ENCODE measurements at regions not wholly inside any gene's neighbourhood (a gene's known extent, or its start where the extent isn't known, plus 50 kb on each side); places are given as distances from the start of the nearest gene placed in this dataset.

DNA sequence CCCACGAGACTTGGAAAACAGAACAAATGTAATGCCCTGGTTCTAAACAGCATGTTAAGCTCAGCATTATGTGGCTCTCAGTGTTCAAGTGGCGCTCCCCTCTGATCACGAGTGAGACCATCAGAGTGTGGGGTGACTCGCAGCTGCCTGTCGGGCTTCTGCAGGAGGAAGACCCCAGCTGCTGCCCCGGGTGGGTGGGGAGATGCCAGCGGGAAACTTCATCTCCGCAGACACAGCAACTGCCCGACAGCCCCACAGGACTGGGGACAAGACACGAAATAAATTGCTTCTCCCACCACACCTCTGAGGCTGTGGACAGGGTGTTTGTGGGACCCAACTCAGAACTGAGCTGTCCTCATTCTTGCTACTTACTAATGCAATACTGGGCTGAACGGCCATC is 126.3 kb upstream of the KIF5B start:
- Histone ChIP-seq H4K8ac (ENCODE audit: low read depth in 2 of 2, low read length in 2 of 2) (no peak overlapping the region), H2BK15ac (ENCODE audit: low read depth, low read length) (no peak overlapping the region), H2AK5ac (ENCODE audit: low read depth, low read length) (no peak overlapping the region), H3K9me3 (ENCODE audit: control insufficient read depth, insufficient read depth, low read length) (no peaks in the 10 kb centered on the region), H3K56ac (ENCODE audit: extremely low read depth, insufficient read depth, low read length) (no peak overlapping the region), H4K91ac (ENCODE audit: insufficient read depth, low read depth, low read length) (no peak overlapping the region), H2AK9ac (replicated peaks; ENCODE audit: low read depth, low read length, poor library complexity) (no peak overlapping the region), H3K27ac (ENCODE audit: insufficient read depth, low read length) (no peak overlapping the region), H2BK5ac (ENCODE audit: low read depth, low read length, poor library complexity, severe bottlenecking) (no peak overlapping the region), H2AFZ (replicated peaks; ENCODE audit: low read length, poor library complexity) (no peak overlapping the region), H3K79me1 (ENCODE audit: low read depth in 1 of 2, low read length in 2 of 2) (no peaks in the 10 kb centered on the region), H3K9me1 (ENCODE audit: insufficient read depth, low read length) (no peaks in the 10 kb centered on the region), H3K4me2 (ENCODE audit: low read depth, low read length) (no peak overlapping the region), H3K4ac (ENCODE audit: low read depth, low read length) (no peak overlapping the region), H3K27me3 (ENCODE audit: control insufficient read depth, insufficient read depth, low read length) (peaks cover 7% of the 10 kb centered on the region), H4K5ac (ENCODE audit: low read depth, low read length) (no peak overlapping the region), H3K18ac (ENCODE audit: low read depth, low read length) (no peak overlapping the region), H3K23ac (ENCODE audit: low read depth, low read length) (no peak overlapping the region), H3K36me3 (ENCODE audit: control insufficient read depth, insufficient read depth, low read length) (no peaks in the 10 kb centered on the region), H3K4me3 (ENCODE audit: insufficient read depth, low read depth, low read length) (no peak overlapping the region), H4K20me1 (ENCODE audit: insufficient read depth, low read length) (no peaks in the 10 kb centered on the region), H2BK120ac (ENCODE audit: low read depth, low read length) (no peak overlapping the region), H3K14ac (replicated peaks; ENCODE audit: low read depth, low read length) (no peak overlapping the region), H3K9ac (ENCODE audit: low read depth, low read length) (no peak overlapping the region), H3K4me1 (ENCODE audit: control insufficient read depth, insufficient read depth, low read length) (no peaks in the 10 kb centered on the region), H2BK20ac (ENCODE audit: low read depth, low read length) (no peak overlapping the region)
- WGBS, 2 experiments (ENCODE audit: extremely low coverage in 2 of 2, insufficient read length in 1 of 2): 76% methylated on average over 3 of the region's 11 CpGs; no CpG with 5 or more reads in 1 of the 2 experiments
- dilution Hi-C loops (cut with HindIII; ENCODE audit: low sequenced_read_pairs, unreplicated experiment) (no loop called here), in situ Hi-C loops (cut with MboI; ENCODE audit: low sequenced_read_pairs) (no loop called here), intact Hi-C loops (cut with micrococcal nuclease) (no loop called here)
- ATAC-seq (ENCODE audit: low read depth): no peak
- POLR2A ChIA-PET (ENCODE audit: unreplicated experiment): no interaction called here
- no TSS peak for BruUV-seq (replicated peaks)
- CTCF ChIA-PET: no interaction called here
- DNase-seq: no peak
- TF ChIP-seq, protein P1, sequence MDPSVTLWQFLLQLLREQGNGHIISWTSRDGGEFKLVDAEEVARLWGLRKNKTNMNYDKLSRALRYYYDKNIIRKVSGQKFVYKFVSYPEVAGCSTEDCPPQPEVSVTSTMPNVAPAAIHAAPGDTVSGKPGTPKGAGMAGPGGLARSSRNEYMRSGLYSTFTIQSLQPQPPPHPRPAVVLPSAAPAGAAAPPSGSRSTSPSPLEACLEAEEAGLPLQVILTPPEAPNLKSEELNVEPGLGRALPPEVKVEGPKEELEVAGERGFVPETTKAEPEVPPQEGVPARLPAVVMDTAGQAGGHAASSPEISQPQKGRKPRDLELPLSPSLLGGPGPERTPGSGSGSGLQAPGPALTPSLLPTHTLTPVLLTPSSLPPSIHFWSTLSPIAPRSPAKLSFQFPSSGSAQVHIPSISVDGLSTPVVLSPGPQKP (IDR thresholded peaks at IDR 0.05; ENCODE audit: borderline replicate concordance, low read depth, low read length): no peak
- TF ChIP-seq MAZ (IDR thresholded peaks at IDR 0.05; ENCODE audit: borderline replicate concordance, low read depth, low read length) (no peak), MXI1 (IDR thresholded peaks at IDR 0.05; ENCODE audit: borderline replicate concordance, low read depth, low read length) (no peak), SMC3 (IDR thresholded peaks at IDR 0.05; ENCODE audit: low read depth, low read length) (no peak), POLR2A (IDR thresholded peaks at IDR 0.05; ENCODE audit: low read depth, low read length) (no peak), BHLHE40 (IDR thresholded peaks at IDR 0.05; ENCODE audit: low read depth, low read length) (no peak), CHD1 (IDR thresholded peaks at IDR 0.05; ENCODE audit: low read depth, low read length) (no peak), RFX5 (IDR thresholded peaks at IDR 0.05; ENCODE audit: low read depth, low read length) (no peak), RCOR1 (IDR thresholded peaks at IDR 0.05; ENCODE audit: insufficient replicate concordance, low read length) (no peak), RAD21 (IDR thresholded peaks at IDR 0.05; ENCODE audit: low read length) (no peak), NFE2L2 (IDR thresholded peaks at IDR 0.05; ENCODE audit: low read depth, low read length) (no peak), FOS (IDR thresholded peaks at IDR 0.05; ENCODE audit: low read depth, low read length) (no peak), CEBPB (IDR thresholded peaks at IDR 0.05; ENCODE audit: low read depth, low read length) (no peak), MAFK (IDR thresholded peaks at IDR 0.05; ENCODE audit: low read depth, low read length) (no peak)
- TF ChIP-seq, protein P2, sequence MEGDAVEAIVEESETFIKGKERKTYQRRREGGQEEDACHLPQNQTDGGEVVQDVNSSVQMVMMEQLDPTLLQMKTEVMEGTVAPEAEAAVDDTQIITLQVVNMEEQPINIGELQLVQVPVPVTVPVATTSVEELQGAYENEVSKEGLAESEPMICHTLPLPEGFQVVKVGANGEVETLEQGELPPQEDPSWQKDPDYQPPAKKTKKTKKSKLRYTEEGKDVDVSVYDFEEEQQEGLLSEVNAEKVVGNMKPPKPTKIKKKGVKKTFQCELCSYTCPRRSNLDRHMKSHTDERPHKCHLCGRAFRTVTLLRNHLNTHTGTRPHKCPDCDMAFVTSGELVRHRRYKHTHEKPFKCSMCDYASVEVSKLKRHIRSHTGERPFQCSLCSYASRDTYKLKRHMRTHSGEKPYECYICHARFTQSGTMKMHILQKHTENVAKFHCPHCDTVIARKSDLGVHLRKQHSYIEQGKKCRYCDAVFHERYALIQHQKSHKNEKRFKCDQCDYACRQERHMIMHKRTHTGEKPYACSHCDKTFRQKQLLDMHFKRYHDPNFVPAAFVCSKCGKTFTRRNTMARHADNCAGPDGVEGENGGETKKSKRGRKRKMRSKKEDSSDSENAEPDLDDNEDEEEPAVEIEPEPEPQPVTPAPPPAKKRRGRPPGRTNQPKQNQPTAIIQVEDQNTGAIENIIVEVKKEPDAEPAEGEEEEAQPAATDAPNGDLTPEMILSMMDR (conservative IDR thresholded peaks at IDR 0.05; ENCODE audit: low read depth, low read length): no peak
- TF ChIP-seq, protein P3, sequence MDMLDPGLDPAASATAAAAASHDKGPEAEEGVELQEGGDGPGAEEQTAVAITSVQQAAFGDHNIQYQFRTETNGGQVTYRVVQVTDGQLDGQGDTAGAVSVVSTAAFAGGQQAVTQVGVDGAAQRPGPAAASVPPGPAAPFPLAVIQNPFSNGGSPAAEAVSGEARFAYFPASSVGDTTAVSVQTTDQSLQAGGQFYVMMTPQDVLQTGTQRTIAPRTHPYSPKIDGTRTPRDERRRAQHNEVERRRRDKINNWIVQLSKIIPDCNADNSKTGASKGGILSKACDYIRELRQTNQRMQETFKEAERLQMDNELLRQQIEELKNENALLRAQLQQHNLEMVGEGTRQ (IDR thresholded peaks at IDR 0.05; ENCODE audit: low read depth, low read length): no peak

All from IMR-90 (cell line).